Liver (tissue), 8 donors: ENCODE measurements at regions not wholly inside any gene's neighbourhood (a gene's known extent, or its start where the extent isn't known, plus 50 kb on each side); places are given as distances from the start of the nearest gene placed in this dataset.
"Not testable (repeated sequence)": the region's sequence is repeated elsewhere in the genome, so short reads cannot be mapped to it uniquely, and the experiment has no call there.

Experiments used
- DNase-seq: peaks from one replicate; pipeline ENCODE4 v3.0.0-alpha.2; 2017; ENCODE audit warnings: low spot score
- H3K27ac ChIP-seq, 2 donors: one replicate each; pipeline ENCODE4 v1.7.0; 2013; ENCODE audit warnings: inconsistent platforms in 2 of 2, low read length in 2 of 2, control low read depth in 1 of 2, low read depth in 1 of 2, mild to moderate bottlenecking in 1 of 2
- H3K27me3 ChIP-seq, 4 donors: one replicate each; pipeline versions ENCODE4 v1.6.1 to v1.7.0; 2013; ENCODE audit warnings: low read length in 3 of 4, inconsistent platforms in 1 of 4, mild to moderate bottlenecking in 1 of 4, moderate library complexity in 1 of 4; ENCODE audit not compliant: control insufficient read depth in 4 of 4, insufficient read depth in 4 of 4
- H3K36me3 ChIP-seq, 4 donors: one replicate each; pipeline versions ENCODE4 v1.6.1 to v1.7.0; 2013; ENCODE audit warnings: low read length in 3 of 4, mild to moderate bottlenecking in 3 of 4, low read depth in 1 of 4, moderate library complexity in 1 of 4; ENCODE audit not compliant: control insufficient read depth in 4 of 4, insufficient read depth in 3 of 4
- H3K4me1 ChIP-seq, 4 donors: one replicate each; pipeline versions ENCODE4 v1.6.1 to v1.7.0; 2013; ENCODE audit warnings: low read length in 3 of 4, mild to moderate bottlenecking in 3 of 4, moderate library complexity in 1 of 4; ENCODE audit not compliant: control insufficient read depth in 4 of 4, insufficient read depth in 4 of 4
- H3K4me3 ChIP-seq, 3 donors: one replicate each; pipeline versions ENCODE4 v1.6.1 to v1.7.0; 2013; ENCODE audit warnings: low read length in 3 of 3, control low read depth in 1 of 3, low read depth in 1 of 3, mild to moderate bottlenecking in 1 of 3
- H3K9ac ChIP-seq, 2 donors: one replicate each; pipeline ENCODE4 v1.7.0; 2013; ENCODE audit warnings: low read length in 2 of 2, mild to moderate bottlenecking in 2 of 2, moderate library complexity in 2 of 2, control low read depth in 1 of 2, low read depth in 1 of 2
- H3K9me3 ChIP-seq, 4 donors: one replicate each; pipeline versions ENCODE4 v1.6.1 to v1.7.0; 2013; ENCODE audit warnings: low read length in 3 of 4; ENCODE audit not compliant: control insufficient read depth in 4 of 4
- CTCF ChIP-seq: fragments of 150-350 bp; IDR thresholded peaks from 2 replicates; pipeline ENCODE4 v1.5.1; 2017; ENCODE audit warnings: improper control_type of control experiment, low read depth, low read length; ENCODE audit not compliant: missing input control
- EGR1 ChIP-seq, 2 donors: IDR thresholded peaks; 2 replicates each; pipeline ENCODE4 v1.6.1; 2016 to 2018; ENCODE audit warnings: antibody characterized with exemption in 2 of 2, low read depth in 2 of 2
- FOXA1 ChIP-seq: IDR thresholded peaks from 2 replicates; pipeline ENCODE4 v1.6.1; 2016; ENCODE audit warnings: antibody characterized with exemption
- FOXA2 ChIP-seq: IDR thresholded peaks from 2 replicates; pipeline ENCODE4 v1.6.1; 2016; ENCODE audit warnings: antibody characterized with exemption
- GABPA ChIP-seq, 2 donors: IDR thresholded peaks in 1 of 2; conservative IDR thresholded peaks in 1 of 2; 2 replicates each; pipeline ENCODE4 v1.6.1; 2016; ENCODE audit warnings: antibody characterized with exemption in 2 of 2, mild to moderate bottlenecking in 1 of 2, moderate library complexity in 1 of 2
- HNF4A ChIP-seq, 2 donors: conservative IDR thresholded peaks; 2 replicates each; pipeline ENCODE4 v1.6.1; 2016; ENCODE audit warnings: antibody characterized with exemption in 2 of 2, mild to moderate bottlenecking in 2 of 2
- HNF4G ChIP-seq: IDR thresholded peaks from 2 replicates; pipeline ENCODE4 v1.6.1; 2016; ENCODE audit warnings: antibody characterized with exemption
- JUND ChIP-seq, 2 donors: IDR thresholded peaks; 2 replicates each; pipeline ENCODE4 v1.6.1; 2016; ENCODE audit warnings: antibody characterized with exemption in 2 of 2
- MAX ChIP-seq: IDR thresholded peaks from 2 replicates; pipeline ENCODE4 v1.6.1; 2016; ENCODE audit warnings: antibody characterized with exemption
- NR2F2 ChIP-seq: IDR thresholded peaks from 2 replicates; pipeline ENCODE4 v1.6.1; 2016; ENCODE audit warnings: antibody characterized with exemption
- RAD21 ChIP-seq, 2 donors: IDR thresholded peaks; 2 replicates each; pipeline ENCODE4 v1.6.1; 2016; ENCODE audit warnings: antibody characterized with exemption in 2 of 2, mild to moderate bottlenecking in 2 of 2
- REST ChIP-seq: IDR thresholded peaks from 2 replicates; pipeline ENCODE4 v1.6.1; 2016; ENCODE audit warnings: antibody characterized with exemption, mild to moderate bottlenecking
- RXRA ChIP-seq, 2 donors: IDR thresholded peaks; 2 replicates each; pipeline ENCODE4 v1.6.1; 2017 to 2018; ENCODE audit warnings: antibody characterized with exemption in 2 of 2, mild to moderate bottlenecking in 1 of 2
- SP1 ChIP-seq: IDR thresholded peaks from 2 replicates; pipeline ENCODE4 v1.6.1; 2018; ENCODE audit warnings: antibody characterized with exemption, mild to moderate bottlenecking
- TAF1 ChIP-seq: conservative IDR thresholded peaks from 2 replicates; pipeline ENCODE4 v1.6.1; 2016; ENCODE audit warnings: antibody characterized with exemption, mild to moderate bottlenecking
- YY1 ChIP-seq: IDR thresholded peaks from 2 replicates; pipeline ENCODE4 v1.6.1; 2016; ENCODE audit warnings: antibody characterized with exemption, mild to moderate bottlenecking
- ZBTB33 ChIP-seq: IDR thresholded peaks from 2 replicates; pipeline ENCODE4 v1.6.1; 2016; ENCODE audit warnings: antibody characterized with exemption
- WGBS: extraction: QIAGEN DNeasy Blood & Tissue Kit; methylation state at CpG from one replicate; pipeline ENCODE4 v1.1.7; 2013; 5-methylcytosine and 5-hydroxymethylcytosine counted together
- TF ChIP-seq, protein P1 (sequence below): IDR thresholded peaks from 2 replicates; pipeline ENCODE4 v1.6.1; 2016; ENCODE audit warnings: antibody characterized with exemption
- donor health status: healthy.
- donor health status: healthy.
- donor health status: healthy.
- donor health status: healthy.
- donor health status: healthy.

- 84% methylated on average over 16 of the region's 16 CpGs for WGBS
- TF ChIP-seq SP1 (no peak), MAX (no peak), HNF4A (conservative IDR thresholded peaks at IDR 0.05) (no peak), ZBTB33 (no peak), JUND (IDR thresholded peaks at IDR 0.05) (no peak), CTCF (no peak), NR2F2 (no peak), YY1 (no peak), TAF1 (no peak), RXRA (IDR thresholded peaks at IDR 0.05) (no peak), FOXA2 (no peak), REST (no peak), EGR1 (IDR thresholded peaks at IDR 0.05; ENCODE audit: low read depth in 2 of 2) (no peak), GABPA (IDR thresholded peaks at IDR 0.05 in 1 of 2, conservative IDR thresholded peaks at IDR 0.05 in 1 of 2) (no peak), HNF4G (no peak), FOXA1 (no peak), RAD21 (IDR thresholded peaks at IDR 0.05) (no peak)
- TF ChIP-seq, protein P1, sequence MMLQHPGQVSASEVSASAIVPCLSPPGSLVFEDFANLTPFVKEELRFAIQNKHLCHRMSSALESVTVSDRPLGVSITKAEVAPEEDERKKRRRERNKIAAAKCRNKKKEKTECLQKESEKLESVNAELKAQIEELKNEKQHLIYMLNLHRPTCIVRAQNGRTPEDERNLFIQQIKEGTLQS = no peak
These were observed 429.0 kb downstream of the PREX1 start for GRCh38 chr20:48398506-48399449.

GRCh38 chr20:48396981-48397861 is 430.6 kb downstream of the PREX1 start:
- H3K9me3 ChIP-seq, DNase-seq, H3K27me3 ChIP-seq, H3K9ac ChIP-seq, H3K27ac ChIP-seq, H3K36me3 ChIP-seq, H3K4me3 ChIP-seq, H3K4me1 ChIP-seq: not testable (repeated sequence)
- 85% methylated on average over 19 of the region's 19 CpGs for WGBS

More at GRCh38 chr20:48398506-48399449, 429.0 kb downstream of the PREX1 start:
- Histone ChIP-seq H3K27ac (no peak overlapping the region), H3K9me3 (no peaks in the 10 kb centered on the region), H3K27me3 (peaks cover 0 to 10% (median 1%) of the 10 kb centered on the region in 4 donors), H3K4me1 (no peaks in the 10 kb centered on the region), H3K9ac (no peak overlapping the region), H3K4me3 (no peak overlapping the region), H3K36me3 (no peaks in the 10 kb centered on the region)
- DNase-seq = no peak
